ENCODE measurements at regions not wholly inside any gene's neighbourhood (a gene's known extent, or its start where the extent isn't known, plus 50 kb on each side); places are given as distances from the start of the nearest gene placed in this dataset.

GRCh38 chr16:79965718-79966117 is 365.2 kb upstream of the MAF start:
- TF ChIP-seq POLR2A (IDR thresholded peaks at IDR 0.05) (no peak), CTCF (IDR thresholded peaks at IDR 0.05) (no peak)

All from right lobe of liver (tissue), 4 donors.